ENCODE measurements at regions not wholly inside any gene's neighbourhood (a gene's known extent, or its start where the extent isn't known, plus 50 kb on each side); places are given as distances from the start of the nearest gene placed in this dataset.

GRCh38 chr6:144469144-144469575 is 184.0 kb downstream of the UTRN start:
- TF ChIP-seq EZH2 (IDR thresholded peaks at IDR 0.05; ENCODE audit: low read depth, unreplicated experiment) (no peak), CREB1 (CRISPR knock-in tag; IDR thresholded peaks at IDR 0.05; ENCODE audit: low read depth) (no peak), POLR2AphosphoS5 (IDR thresholded peaks at IDR 0.05; ENCODE audit: low read depth) (no peak), EZH2phosphoT487 (IDR thresholded peaks at IDR 0.05; ENCODE audit: unreplicated experiment) (no peak)
- TF ChIP-seq, protein P1, sequence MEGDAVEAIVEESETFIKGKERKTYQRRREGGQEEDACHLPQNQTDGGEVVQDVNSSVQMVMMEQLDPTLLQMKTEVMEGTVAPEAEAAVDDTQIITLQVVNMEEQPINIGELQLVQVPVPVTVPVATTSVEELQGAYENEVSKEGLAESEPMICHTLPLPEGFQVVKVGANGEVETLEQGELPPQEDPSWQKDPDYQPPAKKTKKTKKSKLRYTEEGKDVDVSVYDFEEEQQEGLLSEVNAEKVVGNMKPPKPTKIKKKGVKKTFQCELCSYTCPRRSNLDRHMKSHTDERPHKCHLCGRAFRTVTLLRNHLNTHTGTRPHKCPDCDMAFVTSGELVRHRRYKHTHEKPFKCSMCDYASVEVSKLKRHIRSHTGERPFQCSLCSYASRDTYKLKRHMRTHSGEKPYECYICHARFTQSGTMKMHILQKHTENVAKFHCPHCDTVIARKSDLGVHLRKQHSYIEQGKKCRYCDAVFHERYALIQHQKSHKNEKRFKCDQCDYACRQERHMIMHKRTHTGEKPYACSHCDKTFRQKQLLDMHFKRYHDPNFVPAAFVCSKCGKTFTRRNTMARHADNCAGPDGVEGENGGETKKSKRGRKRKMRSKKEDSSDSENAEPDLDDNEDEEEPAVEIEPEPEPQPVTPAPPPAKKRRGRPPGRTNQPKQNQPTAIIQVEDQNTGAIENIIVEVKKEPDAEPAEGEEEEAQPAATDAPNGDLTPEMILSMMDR (conservative IDR thresholded peaks at IDR 0.05; ENCODE audit: low read depth in 2 of 2): no peak
- TF ChIP-seq, protein P2, sequence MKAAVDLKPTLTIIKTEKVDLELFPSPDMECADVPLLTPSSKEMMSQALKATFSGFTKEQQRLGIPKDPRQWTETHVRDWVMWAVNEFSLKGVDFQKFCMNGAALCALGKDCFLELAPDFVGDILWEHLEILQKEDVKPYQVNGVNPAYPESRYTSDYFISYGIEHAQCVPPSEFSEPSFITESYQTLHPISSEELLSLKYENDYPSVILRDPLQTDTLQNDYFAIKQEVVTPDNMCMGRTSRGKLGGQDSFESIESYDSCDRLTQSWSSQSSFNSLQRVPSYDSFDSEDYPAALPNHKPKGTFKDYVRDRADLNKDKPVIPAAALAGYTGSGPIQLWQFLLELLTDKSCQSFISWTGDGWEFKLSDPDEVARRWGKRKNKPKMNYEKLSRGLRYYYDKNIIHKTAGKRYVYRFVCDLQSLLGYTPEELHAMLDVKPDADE (IDR thresholded peaks at IDR 0.05): no peak
- TF ChIP-seq, protein P3, sequence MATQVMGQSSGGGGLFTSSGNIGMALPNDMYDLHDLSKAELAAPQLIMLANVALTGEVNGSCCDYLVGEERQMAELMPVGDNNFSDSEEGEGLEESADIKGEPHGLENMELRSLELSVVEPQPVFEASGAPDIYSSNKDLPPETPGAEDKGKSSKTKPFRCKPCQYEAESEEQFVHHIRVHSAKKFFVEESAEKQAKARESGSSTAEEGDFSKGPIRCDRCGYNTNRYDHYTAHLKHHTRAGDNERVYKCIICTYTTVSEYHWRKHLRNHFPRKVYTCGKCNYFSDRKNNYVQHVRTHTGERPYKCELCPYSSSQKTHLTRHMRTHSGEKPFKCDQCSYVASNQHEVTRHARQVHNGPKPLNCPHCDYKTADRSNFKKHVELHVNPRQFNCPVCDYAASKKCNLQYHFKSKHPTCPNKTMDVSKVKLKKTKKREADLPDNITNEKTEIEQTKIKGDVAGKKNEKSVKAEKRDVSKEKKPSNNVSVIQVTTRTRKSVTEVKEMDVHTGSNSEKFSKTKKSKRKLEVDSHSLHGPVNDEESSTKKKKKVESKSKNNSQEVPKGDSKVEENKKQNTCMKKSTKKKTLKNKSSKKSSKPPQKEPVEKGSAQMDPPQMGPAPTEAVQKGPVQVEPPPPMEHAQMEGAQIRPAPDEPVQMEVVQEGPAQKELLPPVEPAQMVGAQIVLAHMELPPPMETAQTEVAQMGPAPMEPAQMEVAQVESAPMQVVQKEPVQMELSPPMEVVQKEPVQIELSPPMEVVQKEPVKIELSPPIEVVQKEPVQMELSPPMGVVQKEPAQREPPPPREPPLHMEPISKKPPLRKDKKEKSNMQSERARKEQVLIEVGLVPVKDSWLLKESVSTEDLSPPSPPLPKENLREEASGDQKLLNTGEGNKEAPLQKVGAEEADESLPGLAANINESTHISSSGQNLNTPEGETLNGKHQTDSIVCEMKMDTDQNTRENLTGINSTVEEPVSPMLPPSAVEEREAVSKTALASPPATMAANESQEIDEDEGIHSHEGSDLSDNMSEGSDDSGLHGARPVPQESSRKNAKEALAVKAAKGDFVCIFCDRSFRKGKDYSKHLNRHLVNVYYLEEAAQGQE (IDR thresholded peaks at IDR 0.05; ENCODE audit: unreplicated experiment): no peak

Data from GM23338 (cell line).